H1 (cell line): ENCODE measurements at regions not wholly inside any gene's neighbourhood (a gene's known extent, or its start where the extent isn't known, plus 50 kb on each side); places are given as distances from the start of the nearest gene placed in this dataset.
A peak's percentile ranks its signal among the peaks of the same experiment; 100 is the strongest.

ENCODE experiments used
- CTCF ChIA-PET: fragments of 300-600 bp; sonication (Branson Sonifier 250); formaldehyde crosslinking; loops from one replicate; lab custom pipeline; 2021; ENCODE audit not compliant: partially characterized antibody; lab: Charles Lee
- POLR2A ChIA-PET: fragments of 300-600 bp; sonication (Branson Sonifier 250); formaldehyde crosslinking; loops from one replicate; lab custom pipeline; 2021; ENCODE audit warnings: inconsistent platforms; ENCODE audit not compliant: partially characterized antibody; lab: Charles Lee
- DNase-seq, 2 experiments: peaks; one replicate each; pipeline versions ENCODE4 v3.0.0 to v3.0.0-alpha.2; 2010 to 2022; ENCODE audit warnings: low spot score in 2 of 2, low read depth in 1 of 2, mixed read lengths in 1 of 2
- FAIRE-seq: peaks from 2 replicates; lab custom pipeline; 2011; peaks lifted over from hg19 to GRCh38; lab: Jason Lieb, UNC
- H2AFZ ChIP-seq: 2 replicates; pipeline ENCODE4 v1.8.1; 2012; ENCODE audit warnings: low read length, inconsistent platforms
- H2AK5ac ChIP-seq: 2 replicates; pipeline ENCODE4 v1.6.1; 2013; ENCODE audit warnings: low read depth, low read length
- H2BK120ac ChIP-seq: replicated peaks from 2 replicates; pipeline ENCODE3; 2013; ENCODE audit warnings: low read depth, low read length, inconsistent platforms
- H2BK12ac ChIP-seq: 2 replicates; pipeline ENCODE4 v1.6.1; 2013; ENCODE audit warnings: low read depth, low read length
- H2BK15ac ChIP-seq: 2 replicates; pipeline ENCODE4 v1.6.1; 2013; ENCODE audit warnings: low read length
- H2BK20ac ChIP-seq: 2 replicates; pipeline ENCODE4 v1.6.1; 2013; ENCODE audit warnings: low read length
- H2BK5ac ChIP-seq: 2 replicates; pipeline ENCODE4 v1.6.1; 2013; ENCODE audit warnings: low read depth, low read length
- H3K14ac ChIP-seq: 2 replicates; pipeline ENCODE4 v1.6.1; 2013; ENCODE audit warnings: inconsistent platforms; ENCODE audit not compliant: insufficient read length
- H3K18ac ChIP-seq: 2 replicates; pipeline ENCODE4 v1.6.1; 2013; ENCODE audit warnings: low read length; ENCODE audit errors: extremely low read depth
- H3K23ac ChIP-seq: 2 replicates; pipeline ENCODE4 v1.6.1; 2013; ENCODE audit warnings: inconsistent platforms; ENCODE audit not compliant: insufficient read length
- H3K23me2 ChIP-seq: 2 replicates; pipeline ENCODE4 v1.6.1; 2013; ENCODE audit warnings: low read depth, low read length
- H3K27ac ChIP-seq: 2 replicates; pipeline ENCODE4 v1.6.1; 2011; ENCODE audit warnings: low read depth, low read length, inconsistent platforms
- H3K27me3 ChIP-seq, 4 experiments: replicated peaks in 1 of 4; 1 replicate in 1 of 4; 2 replicates in 3 of 4; pipeline versions ENCODE4 v1.6.1 to v1.8.1; 2011 to 2013; ENCODE audit warnings: low read length in 3 of 4, mild to moderate bottlenecking in 3 of 4, inconsistent platforms in 2 of 4, mixed read lengths in 2 of 4, moderate library complexity in 1 of 4; ENCODE audit not compliant: control insufficient read depth in 3 of 4, insufficient read depth in 3 of 4; ENCODE audit errors: extremely low read depth in 1 of 4
- H3K36me3 ChIP-seq, 4 experiments: 2 replicates each; pipeline versions ENCODE4 v1.6.1 to v1.8.1; 2011 to 2013; ENCODE audit warnings: mild to moderate bottlenecking in 4 of 4, low read length in 3 of 4, moderate library complexity in 2 of 4, control low read depth in 1 of 4, inconsistent platforms in 1 of 4; ENCODE audit not compliant: insufficient read depth in 4 of 4, control insufficient read depth in 2 of 4
- H3K4ac ChIP-seq: replicated peaks from 2 replicates; pipeline ENCODE3; 2013; ENCODE audit warnings: low read length, low read depth, mixed read lengths, inconsistent platforms; ENCODE audit not compliant: insufficient read length
- H3K4me1 ChIP-seq, 4 experiments: replicated peaks in 1 of 4; 1 replicate in 1 of 4; 2 replicates in 3 of 4; pipeline versions ENCODE4 v1.6.1 to v1.8.1; 2011 to 2013; ENCODE audit warnings: low read length in 3 of 4, inconsistent platforms in 2 of 4, mixed read lengths in 1 of 4; ENCODE audit not compliant: insufficient read depth in 4 of 4, control insufficient read depth in 3 of 4
- H3K4me2 ChIP-seq, 2 experiments: 2 replicates each; pipeline versions ENCODE4 v1.6.1 to v1.8.1; 2011 to 2013; ENCODE audit warnings: low read depth in 2 of 2, low read length in 2 of 2, control low read depth in 1 of 2, inconsistent platforms in 1 of 2, mild to moderate bottlenecking in 1 of 2; ENCODE audit not compliant: insufficient read depth in 1 of 2
- H3K4me3 ChIP-seq, 4 experiments: fragments of 200-600, 300-600 bp in 1 of 4; sonication (generic), shearing (Covaris generic), sonication (Bioruptor Twin) in 1 of 4; 2 replicates each; pipeline versions ENCODE4 v1.5.1 to v1.8.1; 2011 to 2016; ENCODE audit warnings: low read length in 4 of 4, low read depth in 3 of 4, control low read depth in 2 of 4, inconsistent platforms in 2 of 4, mild to moderate bottlenecking in 2 of 4, mixed read lengths in 1 of 4, moderate library complexity in 1 of 4; ENCODE audit not compliant: insufficient read depth in 2 of 4; ENCODE audit errors: extremely low read depth in 1 of 4
- H3K56ac ChIP-seq: replicated peaks from 2 replicates; pipeline ENCODE3; 2013; ENCODE audit warnings: low read depth, mild to moderate bottlenecking, mixed read lengths, low read length, inconsistent platforms; ENCODE audit not compliant: insufficient read length
- H3K79me1 ChIP-seq: 2 replicates; pipeline ENCODE4 v1.6.1; 2013; ENCODE audit warnings: low read depth, low read length, control low read depth
- H3K79me2 ChIP-seq, 2 experiments: 2 replicates each; pipeline versions ENCODE4 v1.6.1 to v1.8.1; 2012 to 2013; ENCODE audit warnings: low read length in 2 of 2, mild to moderate bottlenecking in 2 of 2, inconsistent platforms in 1 of 2; ENCODE audit not compliant: insufficient read depth in 2 of 2, control insufficient read depth in 1 of 2
- H3K9ac ChIP-seq, 4 experiments: replicated peaks in 1 of 4; 1 replicate in 1 of 4; 2 replicates in 3 of 4; pipeline versions ENCODE4 v1.6.1 to v1.8.1; 2011 to 2013; ENCODE audit warnings: low read depth in 3 of 4, low read length in 3 of 4, control low read depth in 2 of 4, mild to moderate bottlenecking in 2 of 4, moderate library complexity in 2 of 4, inconsistent platforms in 1 of 4; ENCODE audit errors: extremely low read depth in 1 of 4
- H3K9me3 ChIP-seq, 2 experiments: 2 replicates each; pipeline versions ENCODE4 v1.6.1 to v1.8.1; 2012 to 2013; ENCODE audit warnings: mild to moderate bottlenecking in 2 of 2, moderate library complexity in 2 of 2, control low read depth in 1 of 2, inconsistent platforms in 1 of 2, low read depth in 1 of 2, low read length in 1 of 2, mixed read lengths in 1 of 2; ENCODE audit not compliant: insufficient read depth in 2 of 2
- H4K20me1 ChIP-seq, 2 experiments: replicated peaks in 1 of 2; 2 replicates each; pipeline versions ENCODE3 to v1.8.1; 2011 to 2013; ENCODE audit warnings: inconsistent platforms in 2 of 2, low read length in 2 of 2, mild to moderate bottlenecking in 1 of 2; ENCODE audit not compliant: insufficient read depth in 2 of 2, control insufficient read depth in 1 of 2
- H4K5ac ChIP-seq: 2 replicates; pipeline ENCODE4 v1.6.1; 2013; ENCODE audit warnings: low read length, low read depth, mixed read lengths, inconsistent platforms; ENCODE audit not compliant: insufficient read length
- H4K8ac ChIP-seq: 2 replicates; pipeline ENCODE4 v1.8.0; 2013; ENCODE audit warnings: mild to moderate bottlenecking, moderate library complexity, low read length, inconsistent platforms; ENCODE audit not compliant: insufficient read depth; ENCODE audit errors: extremely low read depth
- H4K91ac ChIP-seq: replicated peaks from 2 replicates; pipeline ENCODE3; 2013; ENCODE audit warnings: low read length, mixed read lengths, inconsistent platforms; ENCODE audit not compliant: insufficient read length
- EZH2 ChIP-seq: fragments of 200-600 bp; sonication (generic); IDR thresholded peaks from 2 replicates; pipeline ENCODE4 v1.7.1; 2012; ENCODE audit warnings: low read depth, mild to moderate bottlenecking, moderate library complexity, low read length, inconsistent platforms; ENCODE audit not compliant: severe bottlenecking
- RBBP5 ChIP-seq: IDR thresholded peaks from 2 replicates; pipeline ENCODE4 v1.7.1; 2012; ENCODE audit warnings: low read depth, mild to moderate bottlenecking, inconsistent platforms, low read length, moderate library complexity, borderline replicate concordance
- RFX5 ChIP-seq: IDR thresholded peaks from 2 replicates; pipeline ENCODE4 v1.6.1; 2011; ENCODE audit warnings: low read depth, low read length, improper control_type of control experiment, borderline replicate concordance
- RNF2 ChIP-seq: fragments of 200-900, 300-1000 bp; sonication (generic); IDR thresholded peaks from 2 replicates; pipeline ENCODE4 v1.7.1; 2016; ENCODE audit warnings: borderline replicate concordance, low read depth, mild to moderate bottlenecking, antibody characterized with exemption, low read length; ENCODE audit not compliant: poor library complexity, severe bottlenecking; ENCODE audit errors: missing control alignments
- SIRT6 ChIP-seq: IDR thresholded peaks from one replicate; pipeline ENCODE4 v1.7.1; 2012; ENCODE audit warnings: low read length, inconsistent platforms
- SP2 ChIP-seq: IDR thresholded peaks from 2 replicates; pipeline ENCODE4 v1.6.1; 2012; ENCODE audit warnings: mild to moderate bottlenecking, low read length, inconsistent platforms
- SRF ChIP-seq: IDR thresholded peaks from 2 replicates; pipeline ENCODE4 v1.6.1; 2011; ENCODE audit warnings: mild to moderate bottlenecking, low read depth, low read length, moderate library complexity
- SUZ12 ChIP-seq: fragments of 200-600 bp; sonication (generic); IDR thresholded peaks from 2 replicates; pipeline ENCODE4 v1.6.1; 2012; ENCODE audit warnings: mild to moderate bottlenecking, inconsistent platforms, low read length, moderate library complexity, mixed read lengths
- WGBS, 2 experiments: shearing (Covaris generic) in 1 of 2; methylation state at CpG; one replicate each; pipeline versions ENCODE4 v1.1.6 to v1.1.7; 2013 to 2015; ENCODE audit warnings: low lambda C conversion rate in 2 of 2, mixed read lengths in 2 of 2, inconsistent platforms in 1 of 2, low coverage in 1 of 2, missing lambda C conversion rate in 1 of 2; ENCODE audit not compliant: insufficient replicate concordance in 2 of 2, insufficient coverage in 1 of 2, insufficient read length in 1 of 2; ENCODE audit errors: extremely low coverage in 1 of 2, missing lambda C conversion rate in 1 of 2; 5-methylcytosine and 5-hydroxymethylcytosine counted together

DNA sequence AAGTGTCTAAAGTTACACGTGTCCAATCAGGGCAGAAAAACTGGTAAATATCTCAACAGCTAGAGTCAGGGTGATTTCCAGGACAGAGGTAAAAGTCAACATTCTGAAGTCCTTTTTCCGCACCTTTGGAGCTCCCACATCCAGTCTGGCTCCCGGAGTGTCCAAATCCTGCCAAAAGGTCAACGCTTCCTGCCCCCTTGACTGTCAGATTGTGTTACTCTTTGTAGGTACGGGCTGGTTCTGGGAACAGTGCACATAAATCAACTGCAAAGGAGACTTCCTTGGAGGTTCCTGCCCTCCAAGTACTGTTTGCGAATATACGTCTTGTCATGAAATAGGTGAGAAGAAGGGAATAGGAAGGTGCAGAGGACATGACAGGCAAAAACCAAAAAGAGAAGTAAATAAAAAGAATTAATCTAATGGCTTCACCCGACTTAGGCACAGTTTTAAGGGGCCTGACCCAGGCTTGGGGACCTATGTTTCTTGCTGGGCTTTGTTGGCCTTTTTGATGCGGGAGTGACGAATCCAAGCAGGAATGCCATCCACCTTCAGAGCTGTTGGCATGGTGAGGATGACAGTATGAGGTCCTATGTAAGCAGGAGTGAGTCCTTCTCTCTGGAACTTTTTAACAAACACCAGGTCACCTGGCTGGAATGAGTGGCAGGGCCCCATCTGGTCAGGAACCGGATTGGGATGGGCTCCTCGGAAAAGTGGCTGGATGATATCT, 155.4 kb downstream of the TRIM27 start:
- DNase-seq = no peak
- FAIRE-seq = no peak
- Histone ChIP-seq H3K14ac (no peak overlapping the region), H2BK12ac (no peak overlapping the region; the same call in 1 of the 2 replicates), H2AK5ac (no peak overlapping the region), H2BK15ac (no peak overlapping the region), H3K23ac (no peak overlapping the region), H2BK120ac (no peak overlapping the region), H3K23me2 (peaks cover 2% of the 10 kb centered on the region), H3K56ac (no peak overlapping the region), H4K5ac (no peak overlapping the region), H3K36me3 (no peaks in the 10 kb centered on the region), H2BK20ac (no peak overlapping the region), H3K18ac (no peak overlapping the region), H3K4ac (no peak overlapping the region), H3K4me2 (no peak overlapping the region; a peak in 1 of 4 replicates), H2AFZ (no peak overlapping the region), H3K4me1 (peaks cover 10 to 46% (median 32%) of the 10 kb centered on the region in 4 experiments), H4K91ac (no peak overlapping the region), H3K4me3 (no peak overlapping the region), H3K27ac (no peak overlapping the region), H3K27me3 (peaks cover 82 to 100% (median 98%) of the 10 kb centered on the region in 4 experiments), H2BK5ac (no peak overlapping the region), H3K9me3 (no peaks in the 10 kb centered on the region), H3K79me2 (no peaks in the 10 kb centered on the region), H3K9ac (no peak overlapping the region), H3K79me1 (no peaks in the 10 kb centered on the region), H4K8ac (no peak overlapping the region), H4K20me1 (peaks cover 12 to 13% of the 10 kb centered on the region in 2 experiments)
- 18% methylated on average over 12 of the region's 12 CpGs; no CpG with 5 or more reads in 1 of the 2 experiments for WGBS, 2 experiments
- TF ChIP-seq RBBP5 (no peak), SIRT6 (no peak), RNF2 (peak; percentile 78), EZH2 (peak; percentile 64), RFX5 (no peak), SUZ12 (peak; percentile 58), SP2 (no peak), SRF (no peak)
- ChIA-PET CTCF (interaction anchor here (0.7 to 3.8 kb wide), 10 partner anchors 9 to 248 kb away, joined by 3 to 24 read pairs (median 3); no protein-coding TSS in a partner anchor), POLR2A (interaction anchor here (0.7 kb wide), 1 partner anchor 9 kb away, joined by 3 read pairs; no protein-coding TSS in a partner anchor)
